H1 (cell line): ENCODE measurements at regions not wholly inside any gene's neighbourhood (a gene's known extent, or its start where the extent isn't known, plus 50 kb on each side); places are given as distances from the start of the nearest gene placed in this dataset.

ENCODE experiments used
- BRCA1 ChIP-seq: IDR thresholded peaks from 2 replicates; pipeline ENCODE4 v1.6.1; 2012; ENCODE audit warnings: low read depth, low read length, improper control_type of control experiment
- CHD1 ChIP-seq: IDR thresholded peaks from 2 replicates; pipeline ENCODE4 v1.6.1; 2012; ENCODE audit warnings: low read depth, low read length, improper control_type of control experiment
- EGR1 ChIP-seq: IDR thresholded peaks from 2 replicates; pipeline ENCODE4 v1.6.1; 2011; ENCODE audit warnings: low read depth, low read length, borderline replicate concordance
- EZH2 ChIP-seq: fragments of 200-600 bp; sonication (generic); IDR thresholded peaks from 2 replicates; pipeline ENCODE4 v1.7.1; 2012; ENCODE audit warnings: low read depth, mild to moderate bottlenecking, moderate library complexity, low read length, inconsistent platforms; ENCODE audit not compliant: severe bottlenecking
- POLR2A ChIP-seq, 2 experiments: IDR thresholded peaks; 1 replicate in 1 of 2; 2 replicates in 1 of 2; pipeline ENCODE4 v1.6.1; 2011; ENCODE audit warnings: low read depth in 2 of 2, low read length in 2 of 2, mild to moderate bottlenecking in 2 of 2; ENCODE audit errors: control extremely low read depth in 1 of 2
- RAD21 ChIP-seq, 2 experiments: IDR thresholded peaks in 1 of 2; conservative IDR thresholded peaks in 1 of 2; 2 replicates each; pipeline ENCODE4 v1.6.1; 2011; ENCODE audit warnings: low read depth in 2 of 2, low read length in 2 of 2, improper control_type of control experiment in 1 of 2, inconsistent platforms in 1 of 2, mild to moderate bottlenecking in 1 of 2, moderate library complexity in 1 of 2
- YY1 ChIP-seq: IDR thresholded peaks from 2 replicates; pipeline ENCODE4 v1.6.1; 2011; ENCODE audit warnings: low read depth, mild to moderate bottlenecking, low read length
- TF ChIP-seq, protein P1 (sequence below), 3 experiments: IDR thresholded peaks; 1 replicate in 2 of 3; 2 replicates in 1 of 3; pipeline versions ENCODE4 v1.5.1 to v1.6.1; 2011; ENCODE audit warnings: low read length in 3 of 3, mild to moderate bottlenecking in 3 of 3, inconsistent platforms in 2 of 3, low read depth in 1 of 3, moderate library complexity in 1 of 3; ENCODE audit not compliant: insufficient read depth in 1 of 3; ENCODE audit errors: control extremely low read depth in 1 of 3
- TF ChIP-seq, protein P2 (sequence below): IDR thresholded peaks from 2 replicates; pipeline ENCODE4 v1.6.1; 2012; ENCODE audit warnings: inconsistent platforms
- TF ChIP-seq, protein P3 (sequence below): IDR thresholded peaks from 2 replicates; pipeline ENCODE4 v1.6.1; 2012; ENCODE audit warnings: low read length, inconsistent platforms

DNA sequence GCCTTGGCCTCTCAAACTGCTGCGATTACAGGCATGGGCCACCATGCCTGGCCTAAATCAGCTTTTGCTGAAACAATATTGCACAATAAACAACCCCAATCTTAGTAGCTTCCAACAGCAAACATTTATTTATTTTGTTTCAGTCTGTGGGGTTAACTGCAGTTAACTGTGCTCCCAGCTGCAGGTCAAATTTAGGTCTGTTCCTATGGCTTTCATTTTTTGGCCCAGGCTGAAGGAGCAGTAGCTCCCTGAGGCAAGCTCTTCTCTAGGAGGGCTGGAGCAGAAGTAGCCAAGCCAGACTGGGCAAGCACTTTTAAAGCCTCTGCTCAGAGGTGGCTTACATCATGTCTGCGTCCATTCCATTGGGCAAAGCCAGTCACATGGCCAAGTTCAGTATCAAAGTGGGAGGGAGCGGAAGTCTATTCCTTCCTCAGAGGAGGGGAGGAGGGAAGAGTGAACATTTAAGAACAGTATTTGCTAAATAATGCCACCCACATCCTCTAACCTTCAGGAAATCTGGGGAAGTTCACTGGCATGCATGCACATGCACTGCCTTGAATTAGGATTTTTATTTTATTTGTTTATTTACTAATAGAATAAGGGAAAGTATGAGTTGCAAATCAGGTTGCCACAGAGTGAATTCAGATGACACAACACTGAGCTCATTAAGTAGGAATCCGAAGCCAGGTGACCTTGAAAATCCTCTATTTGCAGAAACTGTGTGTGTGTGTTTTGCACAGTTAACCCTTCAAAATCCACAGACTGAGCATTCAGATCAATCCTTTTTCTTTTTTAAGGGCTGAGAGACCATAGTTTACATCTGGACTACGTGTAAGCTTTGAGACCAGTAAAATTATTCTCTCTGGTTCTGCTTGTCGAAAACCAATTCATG, 122.0 kb upstream of the SEL1L start:
- TF ChIP-seq POLR2A (IDR thresholded peaks at IDR 0.05; ENCODE audit: control extremely low read depth in 1 of 2, low read depth in 2 of 2, low read length in 2 of 2): no peak
- TF ChIP-seq, protein P1, sequence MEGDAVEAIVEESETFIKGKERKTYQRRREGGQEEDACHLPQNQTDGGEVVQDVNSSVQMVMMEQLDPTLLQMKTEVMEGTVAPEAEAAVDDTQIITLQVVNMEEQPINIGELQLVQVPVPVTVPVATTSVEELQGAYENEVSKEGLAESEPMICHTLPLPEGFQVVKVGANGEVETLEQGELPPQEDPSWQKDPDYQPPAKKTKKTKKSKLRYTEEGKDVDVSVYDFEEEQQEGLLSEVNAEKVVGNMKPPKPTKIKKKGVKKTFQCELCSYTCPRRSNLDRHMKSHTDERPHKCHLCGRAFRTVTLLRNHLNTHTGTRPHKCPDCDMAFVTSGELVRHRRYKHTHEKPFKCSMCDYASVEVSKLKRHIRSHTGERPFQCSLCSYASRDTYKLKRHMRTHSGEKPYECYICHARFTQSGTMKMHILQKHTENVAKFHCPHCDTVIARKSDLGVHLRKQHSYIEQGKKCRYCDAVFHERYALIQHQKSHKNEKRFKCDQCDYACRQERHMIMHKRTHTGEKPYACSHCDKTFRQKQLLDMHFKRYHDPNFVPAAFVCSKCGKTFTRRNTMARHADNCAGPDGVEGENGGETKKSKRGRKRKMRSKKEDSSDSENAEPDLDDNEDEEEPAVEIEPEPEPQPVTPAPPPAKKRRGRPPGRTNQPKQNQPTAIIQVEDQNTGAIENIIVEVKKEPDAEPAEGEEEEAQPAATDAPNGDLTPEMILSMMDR (IDR thresholded peaks at IDR 0.05; ENCODE audit: control extremely low read depth in 1 of 3, insufficient read depth in 1 of 3, low read depth in 1 of 3, low read length in 3 of 3): no peak
- TF ChIP-seq, protein P2, sequence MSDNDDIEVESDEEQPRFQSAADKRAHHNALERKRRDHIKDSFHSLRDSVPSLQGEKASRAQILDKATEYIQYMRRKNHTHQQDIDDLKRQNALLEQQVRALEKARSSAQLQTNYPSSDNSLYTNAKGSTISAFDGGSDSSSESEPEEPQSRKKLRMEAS: no peak
- TF ChIP-seq EZH2: no peak
- no peak for TF ChIP-seq BRCA1
- TF ChIP-seq, protein P3, sequence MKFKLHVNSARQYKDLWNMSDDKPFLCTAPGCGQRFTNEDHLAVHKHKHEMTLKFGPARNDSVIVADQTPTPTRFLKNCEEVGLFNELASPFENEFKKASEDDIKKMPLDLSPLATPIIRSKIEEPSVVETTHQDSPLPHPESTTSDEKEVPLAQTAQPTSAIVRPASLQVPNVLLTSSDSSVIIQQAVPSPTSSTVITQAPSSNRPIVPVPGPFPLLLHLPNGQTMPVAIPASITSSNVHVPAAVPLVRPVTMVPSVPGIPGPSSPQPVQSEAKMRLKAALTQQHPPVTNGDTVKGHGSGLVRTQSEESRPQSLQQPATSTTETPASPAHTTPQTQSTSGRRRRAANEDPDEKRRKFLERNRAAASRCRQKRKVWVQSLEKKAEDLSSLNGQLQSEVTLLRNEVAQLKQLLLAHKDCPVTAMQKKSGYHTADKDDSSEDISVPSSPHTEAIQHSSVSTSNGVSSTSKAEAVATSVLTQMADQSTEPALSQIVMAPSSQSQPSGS: no peak
- TF ChIP-seq YY1: no peak
- TF ChIP-seq RAD21 (IDR thresholded peaks at IDR 0.05 in 1 of 2, conservative IDR thresholded peaks at IDR 0.05 in 1 of 2; ENCODE audit: low read depth in 2 of 2, low read length in 2 of 2): no peak
- no peak for TF ChIP-seq CHD1
- no peak for TF ChIP-seq EGR1
